HCT116 (cell line): ENCODE measurements at regions not wholly inside any gene's neighbourhood (a gene's known extent, or its start where the extent isn't known, plus 50 kb on each side); places are given as distances from the start of the nearest gene placed in this dataset.

Source experiments
- ATAC-seq: fragments of 200-7000 bp; cut with Tn5 transposase; 2 replicates; pipeline ENCODE4 v1.9.1; 2020; ENCODE audit warnings: mild to moderate bottlenecking, moderate library complexity
- BruUV-seq: library from RNA; stranded (reverse); fragments of 400-500 nt; replicated peaks from 2 replicates; lab custom pipeline; 2021; lab: Mats Ljungman, UMichigan
- CTCF ChIA-PET: fragments of 300-600 bp; sonication (Branson Sonifier 250); formaldehyde crosslinking; loops from one replicate; lab custom pipeline; 2021; ENCODE audit warnings: antibody characterized with exemption; lab: Charles Lee
- POLR2A ChIA-PET: fragments of 300-600, 350-600 bp; sonication (Branson Sonifier 250); formaldehyde crosslinking; loops from one replicate; lab custom pipeline; 2021; ENCODE audit warnings: antibody characterized with exemption; lab: Charles Lee
- RAD21 ChIA-PET, 2 experiments: fragments of 300-600 bp; sonication (Branson Sonifier 250); formaldehyde crosslinking; loops; one replicate each; lab custom pipeline; 2023; ENCODE audit warnings: low total read pairs in 2 of 2; ENCODE audit not compliant: uncharacterized antibody in 2 of 2, unreplicated experiment in 2 of 2, low non-redundant PET in 1 of 2; lab: Charles Lee
- DNase-seq: peaks from one replicate; pipeline ENCODE4 v3.0.0-alpha.2; 2010; ENCODE audit warnings: low read depth, low spot score
- H2AFZ ChIP-seq: fragments of 200-600 bp; shearing (Covaris generic), sonication (generic); 2 replicates; pipeline ENCODE4 v1.6.1; 2017; ENCODE audit warnings: low read depth, mixed run types, mixed read lengths, antibody characterized with exemption, low read length; ENCODE audit not compliant: poor library complexity, severe bottlenecking
- H3K27ac ChIP-seq: 2 replicates; pipeline ENCODE4 v1.5.1; 2012; ENCODE audit warnings: low read depth, low read length
- H3K27me3 ChIP-seq: fragments of 200-600 bp; sonication (generic); 2 replicates; pipeline ENCODE4 v1.6.1; 2016; ENCODE audit warnings: mixed run types, low read length, mixed read lengths; ENCODE audit not compliant: insufficient read depth
- H3K36me3 ChIP-seq, 2 experiments: fragments of 200-500 bp in 1 of 2; fragments of 200-600 bp in 1 of 2; sonication (Bioruptor generic) in 1 of 2; sonication (generic) in 1 of 2; 2 replicates each; pipeline versions ENCODE4 v1.5.1 to v1.6.1; 2014 to 2016; ENCODE audit warnings: low read length in 2 of 2, inconsistent platforms in 1 of 2, mixed read lengths in 1 of 2, mixed run types in 1 of 2; ENCODE audit not compliant: insufficient read depth in 2 of 2, control insufficient read depth in 1 of 2
- H3K4me1 ChIP-seq, 2 experiments: fragments of 200-600 bp in 1 of 2; sonication (generic) in 1 of 2; 2 replicates each; pipeline versions ENCODE4 v1.5.1 to v1.6.1; 2012 to 2017; ENCODE audit warnings: low read length in 2 of 2, inconsistent platforms in 1 of 2, mild to moderate bottlenecking in 1 of 2, mixed read lengths in 1 of 2, mixed run types in 1 of 2, moderate library complexity in 1 of 2; ENCODE audit not compliant: insufficient read depth in 2 of 2, control insufficient read depth in 1 of 2
- H3K4me2 ChIP-seq: fragments of 200-600 bp; sonication (generic); 2 replicates; pipeline ENCODE4 v1.6.1; 2017; ENCODE audit warnings: mixed run types, low read length, mixed read lengths
- H3K4me3 ChIP-seq, 2 experiments: fragments of 200-600 bp in 1 of 2; sonication (generic) in 1 of 2; replicated peaks in 1 of 2; 2 replicates each; pipeline ENCODE4 v1.5.1; 2011 to 2016; ENCODE audit warnings: low read length in 2 of 2, control low read depth in 1 of 2, low read depth in 1 of 2, mild to moderate bottlenecking in 1 of 2, mixed read lengths in 1 of 2, mixed run types in 1 of 2
- H3K79me2 ChIP-seq: fragments of 200-600 bp; sonication (generic); 2 replicates; pipeline ENCODE4 v1.6.1; 2017; ENCODE audit warnings: mild to moderate bottlenecking, mixed run types, low read length, moderate library complexity, mixed read lengths; ENCODE audit not compliant: insufficient read depth
- H3K9ac ChIP-seq: fragments of 200-600 bp; sonication (generic); 2 replicates; pipeline ENCODE4 v1.6.1; 2016; ENCODE audit warnings: low read length, mixed read lengths
- H3K9me2 ChIP-seq: fragments of 200-600 bp; sonication (generic), shearing (Covaris generic); 2 replicates; pipeline ENCODE4 v1.6.1; 2017; ENCODE audit warnings: mixed run types, mild to moderate bottlenecking, moderate library complexity; ENCODE audit not compliant: insufficient read depth
- H3K9me3 ChIP-seq, 2 experiments: fragments of 200-500 bp in 1 of 2; fragments of 200-600 bp in 1 of 2; sonication (Bioruptor generic) in 1 of 2; sonication (generic) in 1 of 2; 2 replicates each; pipeline ENCODE4 v1.6.1; 2014 to 2017; ENCODE audit warnings: low read length in 2 of 2, mixed read lengths in 2 of 2, inconsistent platforms in 1 of 2, low read depth in 1 of 2, mild to moderate bottlenecking in 1 of 2, mixed run types in 1 of 2, moderate library complexity in 1 of 2; ENCODE audit not compliant: control insufficient read depth in 1 of 2, insufficient read depth in 1 of 2
- H4K20me1 ChIP-seq: fragments of 200-600 bp; sonication (generic), shearing (Covaris generic); 2 replicates; pipeline ENCODE4 v1.6.1; 2017; ENCODE audit warnings: mixed run types, mild to moderate bottlenecking, moderate library complexity; ENCODE audit not compliant: insufficient read depth
- CEBPB ChIP-seq: IDR thresholded peaks from 2 replicates; pipeline ENCODE4 v1.6.1; 2012; ENCODE audit warnings: low read depth
- EGR1 ChIP-seq: IDR thresholded peaks from 2 replicates; pipeline ENCODE4 v1.6.1; 2012; ENCODE audit warnings: low read depth
- EZH2phosphoT487 ChIP-seq: fragments of 200-600 bp; IDR thresholded peaks from 2 replicates; pipeline ENCODE4 v1.6.1; 2018; ENCODE audit warnings: antibody characterized with exemption, borderline replicate concordance
- FOSL1 ChIP-seq: IDR thresholded peaks from 2 replicates; pipeline ENCODE4 v1.6.1; 2012; ENCODE audit warnings: low read depth
- POLR2A ChIP-seq: IDR thresholded peaks from 2 replicates; pipeline ENCODE4 v1.7.0; 2011; ENCODE audit warnings: borderline replicate concordance; ENCODE audit not compliant: insufficient read depth, insufficient read length; ENCODE audit errors: extremely low read depth
- SIN3A ChIP-seq: IDR thresholded peaks from 2 replicates; pipeline ENCODE4 v1.6.1; 2012; ENCODE audit warnings: low read depth
- SRF ChIP-seq: IDR thresholded peaks from 2 replicates; pipeline ENCODE4 v1.6.1; 2012; ENCODE audit warnings: low read depth
- TCF7L2 ChIP-seq: IDR thresholded peaks from 2 replicates; pipeline ENCODE4 v1.7.0; 2011; ENCODE audit warnings: borderline replicate concordance, inconsistent platforms; ENCODE audit not compliant: insufficient read depth, insufficient read length; ENCODE audit errors: extremely low read depth
- ZFX ChIP-seq: fragments of 450-650 bp; IDR thresholded peaks from 2 replicates; pipeline ENCODE4 v1.6.1; 2017
- ZNF274 ChIP-seq: fragments of 200-500 bp; sonication (Bioruptor generic); IDR thresholded peaks from 2 replicates; pipeline ENCODE4 v1.6.1; 2014; ENCODE audit warnings: mild to moderate bottlenecking, low read depth, low read length, inconsistent platforms
- intact Hi-C: fragments of 100-400 bp; cut with micrococcal nuclease; formaldehyde crosslinking; loops from 2 replicates; pipeline ENCODE4 v1.10.0; 2022
- TF ChIP-seq, protein P1 (sequence below): IDR thresholded peaks from 2 replicates; pipeline ENCODE4 v1.6.1; 2012
- TF ChIP-seq, protein P2 (sequence below): IDR thresholded peaks from 2 replicates; pipeline ENCODE4 v1.6.1; 2012; ENCODE audit warnings: low read depth

DNA sequence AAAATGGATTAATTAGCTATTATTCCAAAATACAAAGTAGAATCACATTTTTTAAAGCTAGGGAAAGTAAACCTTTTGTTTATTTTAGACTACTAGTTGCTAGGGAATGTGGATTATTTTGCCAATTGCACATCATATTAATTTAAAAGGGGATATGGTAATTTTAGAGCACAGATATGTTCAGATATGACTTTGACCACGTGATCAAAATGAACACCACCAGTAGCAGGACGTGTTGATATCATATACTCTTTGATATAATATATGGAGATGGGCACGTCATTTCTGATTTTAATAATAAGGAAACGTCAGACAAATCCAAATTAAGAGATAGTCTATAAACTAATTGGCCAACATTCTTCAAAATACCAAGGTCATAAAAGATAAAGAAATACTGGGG is 1188.3 kb upstream of the CNTN5 start:
- RAD21 ChIA-PET = no interaction called here
- Histone ChIP-seq H2AFZ (no peak overlapping the region), H3K36me3 (no peaks in the 10 kb centered on the region), H3K9me2 (no peaks in the 10 kb centered on the region), H3K4me1 (no peaks in the 10 kb centered on the region), H3K79me2 (no peaks in the 10 kb centered on the region), H3K4me2 (no peak overlapping the region), H3K4me3 (no peak overlapping the region), H3K9ac (no peak overlapping the region), H4K20me1 (no peaks in the 10 kb centered on the region), H3K9me3 (peaks cover 4% of the 10 kb centered on the region in 2 experiments; a peak in 2 of 4 replicates), H3K27ac (no peak overlapping the region), H3K27me3 (no peaks in the 10 kb centered on the region)
- POLR2A ChIA-PET = no interaction called here
- TF ChIP-seq, protein P1, sequence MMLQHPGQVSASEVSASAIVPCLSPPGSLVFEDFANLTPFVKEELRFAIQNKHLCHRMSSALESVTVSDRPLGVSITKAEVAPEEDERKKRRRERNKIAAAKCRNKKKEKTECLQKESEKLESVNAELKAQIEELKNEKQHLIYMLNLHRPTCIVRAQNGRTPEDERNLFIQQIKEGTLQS = no peak
- TF ChIP-seq ZNF274 (no peak), TCF7L2 (no peak), SIN3A (no peak), CEBPB (no peak), SRF (no peak), EGR1 (no peak), ZFX (no peak), FOSL1 (no peak), POLR2A (no peak), EZH2phosphoT487 (no peak)
- TF ChIP-seq, protein P2, sequence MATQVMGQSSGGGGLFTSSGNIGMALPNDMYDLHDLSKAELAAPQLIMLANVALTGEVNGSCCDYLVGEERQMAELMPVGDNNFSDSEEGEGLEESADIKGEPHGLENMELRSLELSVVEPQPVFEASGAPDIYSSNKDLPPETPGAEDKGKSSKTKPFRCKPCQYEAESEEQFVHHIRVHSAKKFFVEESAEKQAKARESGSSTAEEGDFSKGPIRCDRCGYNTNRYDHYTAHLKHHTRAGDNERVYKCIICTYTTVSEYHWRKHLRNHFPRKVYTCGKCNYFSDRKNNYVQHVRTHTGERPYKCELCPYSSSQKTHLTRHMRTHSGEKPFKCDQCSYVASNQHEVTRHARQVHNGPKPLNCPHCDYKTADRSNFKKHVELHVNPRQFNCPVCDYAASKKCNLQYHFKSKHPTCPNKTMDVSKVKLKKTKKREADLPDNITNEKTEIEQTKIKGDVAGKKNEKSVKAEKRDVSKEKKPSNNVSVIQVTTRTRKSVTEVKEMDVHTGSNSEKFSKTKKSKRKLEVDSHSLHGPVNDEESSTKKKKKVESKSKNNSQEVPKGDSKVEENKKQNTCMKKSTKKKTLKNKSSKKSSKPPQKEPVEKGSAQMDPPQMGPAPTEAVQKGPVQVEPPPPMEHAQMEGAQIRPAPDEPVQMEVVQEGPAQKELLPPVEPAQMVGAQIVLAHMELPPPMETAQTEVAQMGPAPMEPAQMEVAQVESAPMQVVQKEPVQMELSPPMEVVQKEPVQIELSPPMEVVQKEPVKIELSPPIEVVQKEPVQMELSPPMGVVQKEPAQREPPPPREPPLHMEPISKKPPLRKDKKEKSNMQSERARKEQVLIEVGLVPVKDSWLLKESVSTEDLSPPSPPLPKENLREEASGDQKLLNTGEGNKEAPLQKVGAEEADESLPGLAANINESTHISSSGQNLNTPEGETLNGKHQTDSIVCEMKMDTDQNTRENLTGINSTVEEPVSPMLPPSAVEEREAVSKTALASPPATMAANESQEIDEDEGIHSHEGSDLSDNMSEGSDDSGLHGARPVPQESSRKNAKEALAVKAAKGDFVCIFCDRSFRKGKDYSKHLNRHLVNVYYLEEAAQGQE = no peak
- ATAC-seq (no peak), DNase-seq (no peak)
- BruUV-seq = no TSS peak
- intact Hi-C loops = no loop called here
- CTCF ChIA-PET = no interaction called here
